ENCODE measurements at regions not wholly inside any gene's neighbourhood (a gene's known extent, or its start where the extent isn't known, plus 50 kb on each side); places are given as distances from the start of the nearest gene placed in this dataset.

DNA sequence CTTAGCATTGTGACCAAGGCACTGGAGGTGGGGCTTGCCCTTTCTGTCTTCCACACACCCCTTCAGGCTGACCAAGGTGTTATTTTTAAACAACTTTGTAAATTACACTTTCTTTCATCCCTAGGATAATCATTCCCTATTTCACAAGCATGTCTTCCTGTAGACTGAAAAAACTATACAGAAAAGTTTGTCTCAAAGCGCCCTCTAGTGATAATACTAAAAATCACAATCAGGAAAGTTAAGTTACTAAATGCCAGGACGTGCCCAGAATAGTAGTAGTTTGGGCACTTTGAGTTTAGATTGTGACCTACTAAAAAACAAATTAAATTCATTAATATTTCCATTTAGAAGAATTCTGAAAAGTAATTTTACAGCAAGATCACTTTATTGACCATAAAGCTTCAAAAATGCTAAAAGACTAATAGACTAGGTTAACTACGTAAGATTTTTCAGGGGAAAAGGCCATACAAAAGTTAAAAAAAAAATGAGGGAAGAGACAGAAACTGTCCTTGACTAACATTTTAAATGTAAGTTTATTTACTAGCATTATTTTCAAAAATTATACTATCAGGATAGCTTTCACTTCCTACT lies 123.3 kb upstream of the DUSP22 start (continued):
- no peak for TF ChIP-seq NKRF (conservative IDR thresholded peaks at IDR 0.05)
- TF ChIP-seq CEBPB (IDR thresholded peaks at IDR 0.05; ENCODE audit: borderline replicate concordance in 1 of 2, low read depth in 2 of 2, low read length in 2 of 2) = no peak
- TF ChIP-seq ZBTB11 (CRISPR knock-in tag; IDR thresholded peaks at IDR 0.05) = no peak
- no peak for TF ChIP-seq CHD1 (IDR thresholded peaks at IDR 0.05; ENCODE audit: low read depth, low read length)
- no peak for TF ChIP-seq SIX5 (IDR thresholded peaks at IDR 0.05; ENCODE audit: low read depth, low read length, severe bottlenecking)
- TF ChIP-seq, protein P1, sequence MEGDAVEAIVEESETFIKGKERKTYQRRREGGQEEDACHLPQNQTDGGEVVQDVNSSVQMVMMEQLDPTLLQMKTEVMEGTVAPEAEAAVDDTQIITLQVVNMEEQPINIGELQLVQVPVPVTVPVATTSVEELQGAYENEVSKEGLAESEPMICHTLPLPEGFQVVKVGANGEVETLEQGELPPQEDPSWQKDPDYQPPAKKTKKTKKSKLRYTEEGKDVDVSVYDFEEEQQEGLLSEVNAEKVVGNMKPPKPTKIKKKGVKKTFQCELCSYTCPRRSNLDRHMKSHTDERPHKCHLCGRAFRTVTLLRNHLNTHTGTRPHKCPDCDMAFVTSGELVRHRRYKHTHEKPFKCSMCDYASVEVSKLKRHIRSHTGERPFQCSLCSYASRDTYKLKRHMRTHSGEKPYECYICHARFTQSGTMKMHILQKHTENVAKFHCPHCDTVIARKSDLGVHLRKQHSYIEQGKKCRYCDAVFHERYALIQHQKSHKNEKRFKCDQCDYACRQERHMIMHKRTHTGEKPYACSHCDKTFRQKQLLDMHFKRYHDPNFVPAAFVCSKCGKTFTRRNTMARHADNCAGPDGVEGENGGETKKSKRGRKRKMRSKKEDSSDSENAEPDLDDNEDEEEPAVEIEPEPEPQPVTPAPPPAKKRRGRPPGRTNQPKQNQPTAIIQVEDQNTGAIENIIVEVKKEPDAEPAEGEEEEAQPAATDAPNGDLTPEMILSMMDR (IDR thresholded peaks at IDR 0.05 in 2 of 3, conservative IDR thresholded peaks at IDR 0.05 in 1 of 3; ENCODE audit: control insufficient read depth in 2 of 3, extremely low read depth in 1 of 3, insufficient read depth in 1 of 3, low read depth in 3 of 3, low read length in 3 of 3) = peak; percentile 43 to 61 (median 56); a peak in 5 of 6 replicates
- TF ChIP-seq SKIL (IDR thresholded peaks at IDR 0.05; ENCODE audit: low read depth, poor library complexity, severe bottlenecking) = no peak
- peak; percentile 79 for TF ChIP-seq RAD21 (IDR thresholded peaks at IDR 0.05; ENCODE audit: insufficient read depth, low read depth, low read length)
- no peak for TF ChIP-seq IRF4 (IDR thresholded peaks at IDR 0.05; ENCODE audit: low read depth, low read length)
- TF ChIP-seq JUND (IDR thresholded peaks at IDR 0.05; ENCODE audit: low read depth, low read length) = no peak
